ENCODE measurements at regions not wholly inside any gene's neighbourhood (a gene's known extent, or its start where the extent isn't known, plus 50 kb on each side); places are given as distances from the start of the nearest gene placed in this dataset.
A peak's percentile ranks its signal among the peaks of the same experiment; 100 is the strongest.

- H3K4me1 ChIP-seq (ENCODE audit: control insufficient read depth, insufficient read depth, low read length) = peaks cover 5% of the 10 kb centered on the region
Measured at GRCh38 chr5:98694902-98695301, 78.6 kb upstream of the RGMB start.

DNA sequence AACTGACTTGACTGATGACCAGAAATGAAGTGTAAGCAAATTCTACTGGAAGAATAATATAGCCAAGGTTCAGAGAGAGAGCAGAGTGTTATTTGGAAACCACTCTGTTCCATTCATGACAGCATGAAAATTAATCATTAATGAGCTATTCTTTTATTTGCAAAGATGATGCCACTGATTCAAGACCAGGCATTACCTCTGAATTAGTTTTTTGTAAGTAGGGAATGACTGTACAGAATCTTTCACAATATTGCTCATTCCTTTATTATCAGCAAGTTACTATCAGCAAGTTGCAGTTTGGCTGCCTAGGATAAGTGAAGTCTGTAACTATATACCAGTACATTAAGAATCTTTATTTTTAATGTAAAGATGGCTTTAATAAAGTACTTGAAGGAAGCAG is 75.1 kb upstream of the RGMB start:
- peaks cover 24% of the 10 kb centered on the region for H3K9me3 ChIP-seq (ENCODE audit: control insufficient read depth, low read length)

More at GRCh38 chr5:98694902-98695301, 78.6 kb upstream of the RGMB start:
- H3K9ac ChIP-seq (ENCODE audit: low read length) = no peak overlapping the region
- no peak overlapping the region for H3K4me3 ChIP-seq (ENCODE audit: low read length)
- no peak for DNase-seq (ENCODE audit: low read depth)
- no peaks in the 10 kb centered on the region for H3K36me3 ChIP-seq (ENCODE audit: control insufficient read depth, insufficient read depth, low read length, severe bottlenecking)
- peaks cover 31% of the 10 kb centered on the region for H3K9me3 ChIP-seq (ENCODE audit: control insufficient read depth, low read length)
- no peaks in the 10 kb centered on the region for H3K27me3 ChIP-seq (replicated peaks; ENCODE audit: control insufficient read depth, insufficient read depth, low read length)

DNA sequence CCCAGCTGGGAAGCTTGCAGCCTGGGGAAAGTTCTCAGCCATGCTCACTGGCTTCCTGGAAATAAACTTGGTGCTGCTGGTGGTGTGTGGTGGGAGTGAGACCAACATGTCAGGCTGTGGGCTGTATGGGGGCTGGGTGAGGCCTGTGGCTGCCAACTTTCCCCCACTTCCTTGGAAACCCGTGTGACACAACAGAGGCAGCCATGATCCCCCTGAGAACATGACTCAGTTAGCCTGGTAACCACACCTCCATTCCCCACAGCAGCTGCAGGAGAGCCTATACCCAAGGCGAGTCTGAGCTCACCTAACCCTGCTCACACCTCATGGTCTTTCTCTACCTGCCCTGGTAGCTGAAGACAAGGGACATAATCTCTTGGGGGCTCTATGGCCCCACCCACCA is 72.7 kb upstream of the RGMB start:
- DNase-seq (ENCODE audit: low read depth) = no peak
- Histone ChIP-seq H3K4me1 (ENCODE audit: control insufficient read depth, insufficient read depth, low read length) (peaks cover 5% of the 10 kb centered on the region), H3K36me3 (ENCODE audit: control insufficient read depth, insufficient read depth, low read length, severe bottlenecking) (no peaks in the 10 kb centered on the region), H3K9ac (ENCODE audit: low read length) (no peak overlapping the region), H3K4me3 (ENCODE audit: low read length) (no peak overlapping the region), H3K27me3 (replicated peaks; ENCODE audit: control insufficient read depth, insufficient read depth, low read length) (no peaks in the 10 kb centered on the region), H3K9me3 (ENCODE audit: control insufficient read depth, low read length) (peaks cover 12% of the 10 kb centered on the region)

More for the DNA sequence above, 75.1 kb upstream of the RGMB start:
- no peak overlapping the region for H3K9ac ChIP-seq (ENCODE audit: low read length)
- H3K27me3 ChIP-seq (replicated peaks; ENCODE audit: control insufficient read depth, insufficient read depth, low read length) = no peaks in the 10 kb centered on the region
- DNase-seq (ENCODE audit: low read depth) = peak; percentile 6
- no peak overlapping the region for H3K4me3 ChIP-seq (ENCODE audit: low read length)
- no peaks in the 10 kb centered on the region for H3K36me3 ChIP-seq (ENCODE audit: control insufficient read depth, insufficient read depth, low read length, severe bottlenecking)
- peaks cover 5% of the 10 kb centered on the region for H3K4me1 ChIP-seq (ENCODE audit: control insufficient read depth, insufficient read depth, low read length)

DNA sequence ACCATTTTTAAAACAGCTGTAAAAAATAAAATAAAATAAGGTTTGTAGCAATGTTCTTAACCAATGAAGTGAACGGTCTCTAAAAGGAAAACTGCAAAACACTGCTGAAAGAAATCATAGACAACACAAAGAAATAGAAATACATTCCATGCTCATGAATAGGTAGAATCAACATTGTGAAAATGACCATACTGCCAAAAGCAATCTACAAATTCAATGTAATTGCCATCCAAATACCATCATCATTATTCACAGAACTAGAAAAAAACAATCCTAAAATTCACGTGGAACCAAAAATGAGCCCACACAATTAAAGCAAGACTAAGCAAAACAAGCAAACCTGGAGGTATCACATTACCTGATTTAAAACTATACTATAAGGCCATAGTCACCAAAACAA is 67.6 kb upstream of the RGMB start:
- Histone ChIP-seq H3K9me3 (ENCODE audit: control insufficient read depth, low read length) (peaks cover 23% of the 10 kb centered on the region), H3K4me3 (ENCODE audit: low read length) (no peak overlapping the region)

DNA sequence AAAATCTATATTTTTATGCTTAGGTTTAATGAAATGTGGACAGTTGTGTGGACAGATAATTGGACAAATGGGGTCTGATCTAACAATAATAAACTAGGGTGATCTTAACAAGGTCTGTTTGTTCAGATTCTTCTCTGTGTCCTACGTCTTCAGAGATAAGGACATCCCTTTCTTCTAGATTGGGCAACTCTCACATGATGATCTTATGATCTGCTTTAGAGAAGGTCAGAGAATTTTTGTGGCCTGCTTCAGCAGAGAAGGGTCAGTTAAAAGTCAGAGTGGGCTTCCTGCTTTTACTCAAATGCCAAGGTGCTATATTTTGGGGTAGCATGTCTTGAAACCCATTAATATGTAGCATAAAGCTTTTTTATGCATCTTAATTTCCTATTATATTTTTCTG is 63.8 kb upstream of the RGMB start:
- H3K9me3 ChIP-seq (ENCODE audit: control insufficient read depth, low read length) = peaks cover 11% of the 10 kb centered on the region
- no peaks in the 10 kb centered on the region for H3K27me3 ChIP-seq (replicated peaks; ENCODE audit: control insufficient read depth, insufficient read depth, low read length)
- H3K4me3 ChIP-seq (ENCODE audit: low read length) = no peak overlapping the region
- DNase-seq (ENCODE audit: low read depth) = no peak
- peaks cover 6% of the 10 kb centered on the region for H3K4me1 ChIP-seq (ENCODE audit: control insufficient read depth, insufficient read depth, low read length)
- no peak overlapping the region for H3K9ac ChIP-seq (ENCODE audit: low read length)
- H3K36me3 ChIP-seq (ENCODE audit: control insufficient read depth, insufficient read depth, low read length, severe bottlenecking) = no peaks in the 10 kb centered on the region

More for the DNA sequence above, 67.6 kb upstream of the RGMB start:
- H3K27me3 ChIP-seq (replicated peaks; ENCODE audit: control insufficient read depth, insufficient read depth, low read length) = no peaks in the 10 kb centered on the region
- no peak for DNase-seq (ENCODE audit: low read depth)
- no peak overlapping the region for H3K9ac ChIP-seq (ENCODE audit: low read length)
- H3K36me3 ChIP-seq (ENCODE audit: control insufficient read depth, insufficient read depth, low read length, severe bottlenecking) = no peaks in the 10 kb centered on the region
- H3K4me1 ChIP-seq (ENCODE audit: control insufficient read depth, insufficient read depth, low read length) = no peaks in the 10 kb centered on the region

DNA sequence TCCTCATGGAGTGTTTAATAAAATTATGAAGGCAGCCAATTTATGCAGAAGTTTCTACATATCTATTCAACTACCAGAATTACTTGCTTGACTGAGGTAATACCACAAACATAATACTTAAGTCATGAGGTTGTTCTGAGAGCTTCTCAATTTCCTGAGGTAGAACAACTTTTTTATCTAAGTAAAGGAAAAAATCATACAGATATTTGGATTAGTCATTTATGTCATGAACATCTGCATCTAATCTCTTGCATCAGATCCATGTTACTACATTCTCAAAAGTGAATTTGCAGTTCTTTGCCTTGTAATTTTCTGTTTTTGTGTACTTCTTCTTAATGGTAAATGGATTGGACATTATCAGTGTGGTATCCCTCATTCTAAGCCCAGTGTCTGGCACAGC is 60.4 kb upstream of the RGMB start:
- H3K9me3 ChIP-seq (ENCODE audit: control insufficient read depth, low read length) = no peaks in the 10 kb centered on the region
- H3K4me1 ChIP-seq (ENCODE audit: control insufficient read depth, insufficient read depth, low read length) = peaks cover 6% of the 10 kb centered on the region
- H3K9ac ChIP-seq (ENCODE audit: low read length) = no peak overlapping the region
- H3K4me3 ChIP-seq (ENCODE audit: low read length) = no peak overlapping the region
- no peaks in the 10 kb centered on the region for H3K27me3 ChIP-seq (replicated peaks; ENCODE audit: control insufficient read depth, insufficient read depth, low read length)
- peak; percentile 67 for DNase-seq (ENCODE audit: low read depth)
- H3K36me3 ChIP-seq (ENCODE audit: control insufficient read depth, insufficient read depth, low read length, severe bottlenecking) = no peaks in the 10 kb centered on the region

GRCh38 chr5:98713856-98714255 is 59.6 kb upstream of the RGMB start:
- no peaks in the 10 kb centered on the region for H3K9me3 ChIP-seq (ENCODE audit: control insufficient read depth, low read length)
- no peak overlapping the region for H3K9ac ChIP-seq (ENCODE audit: low read length)
- DNase-seq (ENCODE audit: low read depth) = no peak
- no peaks in the 10 kb centered on the region for H3K36me3 ChIP-seq (ENCODE audit: control insufficient read depth, insufficient read depth, low read length, severe bottlenecking)
- H3K27me3 ChIP-seq (replicated peaks; ENCODE audit: control insufficient read depth, insufficient read depth, low read length) = no peaks in the 10 kb centered on the region
- peaks cover 6% of the 10 kb centered on the region for H3K4me1 ChIP-seq (ENCODE audit: control insufficient read depth, insufficient read depth, low read length)
- H3K4me3 ChIP-seq (ENCODE audit: low read length) = no peak overlapping the region

DNA sequence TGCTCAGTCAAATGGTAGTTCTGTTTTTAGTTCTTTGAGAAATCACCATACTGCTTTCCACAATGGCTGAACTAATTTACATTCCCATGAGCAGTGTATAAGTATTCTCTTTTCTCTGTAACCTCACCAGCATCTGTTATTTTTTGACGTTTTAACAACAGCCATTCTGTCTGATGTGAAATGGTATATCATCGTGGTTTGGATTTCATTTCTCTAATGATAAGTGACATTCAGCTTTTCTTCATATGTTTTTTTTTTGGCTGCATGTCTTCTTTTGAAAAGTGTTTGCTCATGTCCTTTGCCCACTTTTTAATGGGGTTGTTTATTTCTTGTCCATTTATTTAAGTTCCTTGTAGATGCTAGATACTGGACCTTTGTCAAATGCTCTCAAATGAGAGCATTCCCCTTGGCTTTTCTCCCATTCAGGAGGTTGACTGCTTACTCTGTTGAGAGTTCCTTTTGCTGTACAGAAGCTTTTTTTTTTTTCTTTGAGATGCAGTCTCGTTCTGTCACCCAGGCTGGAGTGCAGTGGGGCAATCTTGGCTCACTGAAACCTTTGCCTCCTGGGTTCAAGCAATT is 58.7 kb upstream of the RGMB start:
- Histone ChIP-seq H3K27me3 (replicated peaks; ENCODE audit: control insufficient read depth, insufficient read depth, low read length) (no peaks in the 10 kb centered on the region), H3K4me3 (ENCODE audit: low read length) (no peak overlapping the region), H3K36me3 (ENCODE audit: control insufficient read depth, insufficient read depth, low read length, severe bottlenecking) (no peaks in the 10 kb centered on the region), H3K9ac (ENCODE audit: low read length) (no peak overlapping the region), H3K4me1 (ENCODE audit: control insufficient read depth, insufficient read depth, low read length) (peaks cover 6% of the 10 kb centered on the region), H3K9me3 (ENCODE audit: control insufficient read depth, low read length) (no peaks in the 10 kb centered on the region)
- DNase-seq (ENCODE audit: low read depth) = peak; percentile 45

DNA sequence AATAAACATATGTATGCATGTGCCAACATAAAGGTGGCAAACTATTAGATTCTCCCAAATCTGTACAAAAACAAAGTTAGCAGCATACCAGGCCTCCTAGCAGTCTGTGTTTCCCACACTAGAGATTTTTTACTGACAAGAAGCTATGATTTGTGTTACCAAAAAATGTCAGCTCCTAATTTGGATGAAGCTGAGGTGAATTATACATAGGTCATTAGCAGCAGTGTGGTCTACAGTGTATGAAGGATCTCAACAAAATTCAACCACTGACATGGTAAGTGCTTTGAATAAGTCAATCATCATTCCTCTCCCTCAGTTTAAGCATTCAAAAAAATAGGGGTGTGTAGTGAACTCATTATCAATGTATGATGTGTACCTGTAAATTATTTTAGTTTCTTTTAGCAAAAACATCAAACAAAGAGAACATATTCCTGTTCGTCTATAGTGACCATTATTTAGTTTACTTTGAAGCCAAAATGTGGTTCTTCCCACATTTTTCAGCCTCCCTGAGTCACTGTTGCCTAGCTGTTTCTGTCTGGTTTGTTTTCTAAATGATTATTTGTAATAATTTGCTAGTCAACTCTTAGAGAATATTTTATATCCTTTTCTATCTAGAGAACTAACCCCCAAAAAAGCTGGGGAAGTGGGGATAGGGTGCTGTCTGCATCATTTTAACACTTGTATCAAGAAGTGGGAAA is 52.1 kb upstream of the RGMB start:
- Histone ChIP-seq H3K27me3 (replicated peaks; ENCODE audit: control insufficient read depth, insufficient read depth, low read length) (no peaks in the 10 kb centered on the region), H3K4me1 (ENCODE audit: control insufficient read depth, insufficient read depth, low read length) (peaks cover 6% of the 10 kb centered on the region), H3K36me3 (ENCODE audit: control insufficient read depth, insufficient read depth, low read length, severe bottlenecking) (no peaks in the 10 kb centered on the region), H3K9me3 (ENCODE audit: control insufficient read depth, low read length) (no peaks in the 10 kb centered on the region), H3K4me3 (ENCODE audit: low read length) (no peak overlapping the region), H3K9ac (ENCODE audit: low read length) (no peak overlapping the region)
- no peak for DNase-seq (ENCODE audit: low read depth)

DNA sequence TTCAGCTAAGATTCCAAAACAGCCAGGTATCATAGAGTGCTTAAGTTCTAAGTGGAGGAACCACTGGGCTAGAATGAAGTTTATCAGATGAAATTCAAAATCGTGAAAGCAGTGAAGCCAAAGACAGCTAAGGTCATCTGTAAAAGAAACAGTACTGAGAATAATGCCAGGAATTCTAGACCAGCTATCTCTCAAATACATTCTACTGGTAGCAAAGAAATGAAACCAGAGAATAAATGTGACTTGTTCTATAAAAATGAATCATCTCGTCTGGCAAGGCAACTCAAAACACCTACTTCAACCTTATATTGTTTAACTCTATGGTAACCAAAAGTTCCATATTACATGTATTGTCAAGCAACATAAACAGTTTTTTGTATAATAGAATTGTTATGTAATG is 51.3 kb upstream of the RGMB start:
- Histone ChIP-seq H3K27me3 (replicated peaks; ENCODE audit: control insufficient read depth, insufficient read depth, low read length) (no peaks in the 10 kb centered on the region), H3K36me3 (ENCODE audit: control insufficient read depth, insufficient read depth, low read length, severe bottlenecking) (no peaks in the 10 kb centered on the region), H3K9me3 (ENCODE audit: control insufficient read depth, low read length) (no peaks in the 10 kb centered on the region), H3K4me3 (ENCODE audit: low read length) (no peak overlapping the region), H3K4me1 (ENCODE audit: control insufficient read depth, insufficient read depth, low read length) (peaks cover 6% of the 10 kb centered on the region), H3K9ac (ENCODE audit: low read length) (no peak overlapping the region)
- no peak for DNase-seq (ENCODE audit: low read depth)

DNA sequence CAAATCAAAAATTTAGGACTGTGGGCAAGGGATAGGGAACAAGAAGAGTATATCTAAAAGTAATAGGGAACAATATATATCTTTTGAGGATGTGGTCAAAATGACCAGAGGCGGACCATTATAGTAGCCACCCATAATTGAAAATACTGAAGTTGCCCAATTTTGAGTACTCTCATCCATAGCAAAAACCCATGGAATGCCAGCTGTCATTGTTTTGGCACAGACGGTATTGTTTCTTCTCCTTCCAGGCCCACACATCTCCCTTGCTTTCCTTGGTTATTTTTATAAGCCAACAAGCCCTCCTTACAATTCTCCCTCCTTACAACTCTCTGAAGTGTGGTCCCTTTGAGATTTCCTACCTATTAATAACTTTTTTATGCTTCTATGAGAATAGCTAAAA is 50.4 kb upstream of the RGMB start:
- H3K4me3 ChIP-seq (ENCODE audit: low read length) = no peak overlapping the region
- no peaks in the 10 kb centered on the region for H3K9me3 ChIP-seq (ENCODE audit: control insufficient read depth, low read length)
- peaks cover 6% of the 10 kb centered on the region for H3K4me1 ChIP-seq (ENCODE audit: control insufficient read depth, insufficient read depth, low read length)
- DNase-seq (ENCODE audit: low read depth) = no peak
- no peaks in the 10 kb centered on the region for H3K36me3 ChIP-seq (ENCODE audit: control insufficient read depth, insufficient read depth, low read length, severe bottlenecking)
- no peak overlapping the region for H3K9ac ChIP-seq (ENCODE audit: low read length)
- no peaks in the 10 kb centered on the region for H3K27me3 ChIP-seq (replicated peaks; ENCODE audit: control insufficient read depth, insufficient read depth, low read length)
